Ascending aorta (tissue), 2 donors: ENCODE measurements at regions not wholly inside any gene's neighbourhood (a gene's known extent, or its start where the extent isn't known, plus 50 kb on each side); places are given as distances from the start of the nearest gene placed in this dataset.
A peak's percentile ranks its signal among the peaks of the same experiment; 100 is the strongest.

Experiments
- DNase-seq, 2 donors: peaks; one replicate each; pipeline ENCODE4 v3.0.0-alpha.2; 2019; ENCODE audit warnings: low spot score in 2 of 2
- H3K27ac ChIP-seq, 2 donors: fragments of 200-600 bp; sonication (generic); one replicate each; pipeline ENCODE4 v1.5.1; 2016 to 2017; ENCODE audit warnings: mild to moderate bottlenecking in 1 of 2
- H3K27me3 ChIP-seq: fragments of 200-600 bp; sonication (generic); one replicate; pipeline ENCODE4 v1.5.1; 2017
- H3K36me3 ChIP-seq, 2 donors: fragments of 200-600 bp; sonication (generic); one replicate each; pipeline ENCODE4 v1.5.1; 2016
- H3K4me1 ChIP-seq, 2 donors: fragments of 200-600 bp; sonication (generic); one replicate each; pipeline ENCODE4 v1.5.1; 2016 to 2017; ENCODE audit warnings: mild to moderate bottlenecking in 1 of 2
- H3K4me3 ChIP-seq, 2 donors: fragments of 200-600 bp; sonication (generic); one replicate each; pipeline ENCODE4 v1.5.1; 2016 to 2017; ENCODE audit warnings: mild to moderate bottlenecking in 1 of 2
- H3K9me3 ChIP-seq, 2 donors: fragments of 200-600 bp; sonication (generic); one replicate each; pipeline ENCODE4 v1.5.1; 2016
- intact Hi-C: fragments of 100-400 bp; cut with DNase I; formaldehyde crosslinking; loops from one replicate; pipeline ENCODE4 v1.15.1; 2023
- TF ChIP-seq, protein P1 (sequence below), 3 experiments: fragments of 200-600 bp in 2 of 3; fragments of 450-650 bp in 1 of 3; sonication (generic) in 2 of 3; IDR thresholded peaks; one replicate each; pipeline ENCODE4 v1.5.1; 2016 to 2019; ENCODE audit warnings: antibody characterized with exemption in 3 of 3, mild to moderate bottlenecking in 1 of 3, moderate library complexity in 1 of 3

DNA sequence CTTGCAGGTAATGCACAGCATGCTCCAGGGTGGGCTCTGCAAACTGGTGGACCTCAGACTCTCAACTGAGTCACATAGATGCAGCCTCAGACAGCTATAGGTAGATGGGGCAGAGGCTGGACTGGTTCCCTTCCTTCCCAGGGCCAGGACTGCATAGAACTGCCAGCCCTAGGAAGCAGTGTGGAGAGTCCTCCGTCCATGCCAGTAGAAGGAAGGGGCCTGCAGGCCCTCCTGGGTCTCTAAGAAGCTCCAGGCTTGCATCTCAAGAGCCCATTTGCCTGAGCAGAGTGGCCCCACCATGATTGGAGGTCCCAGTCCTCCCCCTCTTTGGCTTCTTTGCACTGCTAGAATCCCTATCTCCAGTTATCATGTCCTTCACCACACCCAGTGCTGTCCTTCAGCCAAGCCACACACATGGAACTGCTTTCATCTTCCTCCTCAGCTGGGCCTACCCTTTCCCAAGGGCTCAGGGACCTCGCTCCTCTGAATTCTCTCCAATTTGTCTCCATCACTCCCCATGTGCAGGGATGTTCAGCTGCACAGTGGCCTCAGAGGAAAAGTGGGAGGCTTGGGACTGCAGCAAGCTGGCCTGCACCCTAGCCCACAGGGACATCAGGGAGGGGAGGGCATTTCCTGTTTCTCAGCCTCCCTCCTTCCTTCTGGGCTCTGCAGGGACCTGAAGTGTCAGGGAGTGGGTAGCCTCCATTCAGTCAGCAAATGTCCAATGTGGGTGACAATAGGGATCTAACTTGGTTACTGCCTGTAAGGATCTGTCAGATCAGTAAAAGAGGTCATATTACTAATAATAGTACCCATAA, 146.0 kb downstream of the PJA1 start:
- no peak overlapping the region for H3K4me3 ChIP-seq
- H3K27me3 ChIP-seq = no peaks in the 10 kb centered on the region
- H3K9me3 ChIP-seq = no peaks in the 10 kb centered on the region
- no peak overlapping the region for H3K27ac ChIP-seq
- no peaks in the 10 kb centered on the region for H3K4me1 ChIP-seq
- intact Hi-C loops = no loop called here
- peak in 1 of 2 donors; percentile 19 for DNase-seq
- H3K36me3 ChIP-seq = no peaks in the 10 kb centered on the region
- TF ChIP-seq, protein P1, sequence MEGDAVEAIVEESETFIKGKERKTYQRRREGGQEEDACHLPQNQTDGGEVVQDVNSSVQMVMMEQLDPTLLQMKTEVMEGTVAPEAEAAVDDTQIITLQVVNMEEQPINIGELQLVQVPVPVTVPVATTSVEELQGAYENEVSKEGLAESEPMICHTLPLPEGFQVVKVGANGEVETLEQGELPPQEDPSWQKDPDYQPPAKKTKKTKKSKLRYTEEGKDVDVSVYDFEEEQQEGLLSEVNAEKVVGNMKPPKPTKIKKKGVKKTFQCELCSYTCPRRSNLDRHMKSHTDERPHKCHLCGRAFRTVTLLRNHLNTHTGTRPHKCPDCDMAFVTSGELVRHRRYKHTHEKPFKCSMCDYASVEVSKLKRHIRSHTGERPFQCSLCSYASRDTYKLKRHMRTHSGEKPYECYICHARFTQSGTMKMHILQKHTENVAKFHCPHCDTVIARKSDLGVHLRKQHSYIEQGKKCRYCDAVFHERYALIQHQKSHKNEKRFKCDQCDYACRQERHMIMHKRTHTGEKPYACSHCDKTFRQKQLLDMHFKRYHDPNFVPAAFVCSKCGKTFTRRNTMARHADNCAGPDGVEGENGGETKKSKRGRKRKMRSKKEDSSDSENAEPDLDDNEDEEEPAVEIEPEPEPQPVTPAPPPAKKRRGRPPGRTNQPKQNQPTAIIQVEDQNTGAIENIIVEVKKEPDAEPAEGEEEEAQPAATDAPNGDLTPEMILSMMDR (IDR thresholded peaks at IDR 0.05) = no peak

DNA sequence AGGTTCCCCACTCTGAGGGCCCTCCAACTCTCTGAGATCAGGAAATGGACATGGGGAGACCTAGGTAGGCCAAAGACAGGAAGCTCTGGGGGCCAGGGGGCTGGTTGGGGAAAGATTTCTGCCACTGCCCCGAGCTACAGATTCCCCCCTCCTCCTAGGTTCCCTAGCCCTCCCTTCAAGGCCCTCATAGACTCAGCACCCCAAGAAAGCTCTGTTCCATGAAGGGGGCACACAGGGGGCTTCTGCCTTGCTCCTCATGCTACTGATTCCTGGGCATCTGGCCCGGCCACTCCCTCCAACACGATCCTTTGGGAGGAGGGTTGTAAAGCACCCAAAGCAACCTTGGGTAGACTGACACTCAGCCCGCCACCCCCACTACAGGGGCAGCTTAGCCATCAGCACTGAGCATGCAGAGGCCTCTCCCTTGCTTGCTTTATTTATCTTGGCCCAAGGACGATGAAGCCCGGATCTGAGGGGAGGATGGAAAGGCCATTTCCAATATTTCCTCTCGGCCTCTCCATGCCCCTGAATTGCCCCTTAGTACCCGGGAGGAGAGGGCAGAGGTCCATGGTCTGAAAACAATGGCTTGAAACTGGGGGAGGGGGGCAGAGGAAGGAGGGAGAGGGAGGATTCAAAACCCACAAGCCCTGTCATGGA, 146.7 kb downstream of the PJA1 start:
- Histone ChIP-seq H3K27ac (no peak overlapping the region), H3K27me3 (no peaks in the 10 kb centered on the region), H3K4me3 (no peak overlapping the region), H3K36me3 (no peaks in the 10 kb centered on the region), H3K4me1 (no peaks in the 10 kb centered on the region), H3K9me3 (no peaks in the 10 kb centered on the region)
- intact Hi-C loops = no loop called here
- TF ChIP-seq, protein P1 (IDR thresholded peaks at IDR 0.05) = no peak
- peak in 1 of 2 donors; percentile 58 for DNase-seq

DNA sequence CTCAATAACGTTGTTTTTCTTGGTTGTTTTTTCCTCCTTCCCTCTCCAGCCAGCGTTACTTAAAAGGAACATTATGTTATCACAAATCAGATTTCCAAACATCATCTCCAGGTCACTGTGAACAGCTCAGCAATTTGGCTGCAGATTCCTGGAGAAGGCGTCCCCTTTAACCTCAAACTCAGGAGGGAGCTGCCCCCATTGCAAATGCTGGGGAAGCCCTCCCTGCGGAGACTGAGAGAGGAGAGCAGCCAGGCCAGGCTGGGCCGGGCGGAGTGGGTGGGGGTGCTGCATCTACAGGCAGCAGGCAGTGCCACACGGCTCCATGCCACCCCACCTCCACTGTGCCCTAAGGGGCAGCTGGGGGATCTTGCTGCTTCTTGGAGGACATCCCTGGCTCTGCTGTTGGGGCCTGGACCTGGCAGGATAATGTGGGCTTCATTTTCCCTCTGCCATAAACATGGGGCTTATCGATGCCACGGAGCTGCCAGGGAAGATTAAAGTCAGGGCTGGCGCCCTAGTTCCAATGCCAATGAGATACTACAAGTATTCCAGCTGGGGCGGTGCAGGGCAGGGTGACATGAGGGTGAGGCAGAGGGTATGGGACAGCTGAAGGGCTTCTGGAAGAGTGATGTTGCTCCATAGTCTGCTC, 148.8 kb downstream of the PJA1 start:
- TF ChIP-seq, protein P1 (IDR thresholded peaks at IDR 0.05) = no peak
- no peak overlapping the region for H3K4me3 ChIP-seq
- no peak overlapping the region for H3K27ac ChIP-seq
- intact Hi-C loops = no loop called here
- H3K27me3 ChIP-seq = no peaks in the 10 kb centered on the region
- DNase-seq = peak in 1 of 2 donors; percentile 62
- no peaks in the 10 kb centered on the region for H3K4me1 ChIP-seq
- H3K9me3 ChIP-seq = peaks cover 0 to 6% of the 10 kb centered on the region in 2 donors
- H3K36me3 ChIP-seq = no peaks in the 10 kb centered on the region

DNA sequence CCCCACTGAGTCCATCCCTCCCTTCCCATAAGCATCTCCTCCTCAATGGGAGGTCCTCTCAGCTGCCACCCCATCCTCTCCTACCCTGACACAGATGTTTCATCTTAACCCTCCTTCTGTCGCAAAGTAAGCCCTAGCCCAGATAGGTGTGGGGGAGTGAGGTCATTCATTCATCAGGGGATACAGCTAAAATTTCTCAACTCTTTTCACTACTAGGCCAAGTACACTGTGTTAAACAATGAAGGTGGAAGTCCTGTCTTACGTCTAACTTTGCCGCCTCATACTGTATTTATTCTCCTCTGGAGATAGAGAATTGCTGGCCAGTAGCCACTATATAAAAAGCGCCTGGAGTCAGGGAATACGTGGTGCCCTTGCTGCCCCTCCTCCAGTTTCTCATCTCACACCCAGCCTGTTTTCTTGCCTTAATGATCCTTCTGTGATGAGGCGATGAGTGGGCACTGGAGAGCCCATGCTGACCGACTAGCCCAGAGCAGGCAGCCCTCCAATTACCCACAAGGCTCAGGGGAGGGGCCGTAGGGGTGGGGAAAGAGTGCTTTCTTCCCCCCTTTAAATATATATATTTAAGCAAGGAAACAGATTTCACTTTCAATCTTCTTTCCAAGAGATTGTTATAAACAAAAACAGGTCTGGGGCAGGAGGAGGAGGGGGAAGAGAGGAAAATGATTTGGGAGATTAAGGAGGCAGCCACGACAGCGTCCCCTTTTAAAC, 149.5 kb downstream of the PJA1 start:
- TF ChIP-seq, protein P1 (IDR thresholded peaks at IDR 0.05) = no peak
- peak in 1 of 2 donors; percentile 57 for DNase-seq
- Histone ChIP-seq H3K4me3 (no peak overlapping the region), H3K36me3 (no peaks in the 10 kb centered on the region), H3K4me1 (no peaks in the 10 kb centered on the region), H3K9me3 (peaks cover 0 to 7% of the 10 kb centered on the region in 2 donors), H3K27ac (no peak overlapping the region), H3K27me3 (no peaks in the 10 kb centered on the region)
- intact Hi-C loops = no loop called here

DNA sequence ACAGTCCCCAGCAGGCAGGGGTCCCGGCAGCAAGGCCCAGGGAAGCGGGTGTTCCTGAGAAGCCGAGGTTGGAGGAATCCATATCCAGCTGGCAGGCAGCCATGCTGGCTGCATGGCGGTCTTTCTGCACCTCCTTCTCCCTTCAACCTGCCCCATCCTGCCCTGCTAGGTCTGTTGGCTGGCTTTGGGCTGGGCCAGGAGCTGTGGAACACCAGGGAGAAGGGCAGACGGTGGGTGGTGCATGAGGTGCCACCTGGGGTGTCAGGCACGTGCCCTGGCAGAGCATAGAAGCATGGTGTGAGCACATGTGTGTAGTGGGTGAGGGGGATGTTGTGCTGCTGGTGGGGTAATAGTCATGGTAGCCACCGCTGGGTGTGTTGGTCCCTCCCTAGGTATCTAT, 150.1 kb downstream of the PJA1 start:
- intact Hi-C loops = no loop called here
- peaks cover 0 to 7% of the 10 kb centered on the region in 2 donors for H3K9me3 ChIP-seq
- TF ChIP-seq, protein P1 (IDR thresholded peaks at IDR 0.05) = no peak
- H3K27ac ChIP-seq = no peak overlapping the region
- H3K4me1 ChIP-seq = no peaks in the 10 kb centered on the region
- H3K27me3 ChIP-seq = no peaks in the 10 kb centered on the region
- no peak overlapping the region for H3K4me3 ChIP-seq
- DNase-seq = peak in 1 of 2 donors; percentile 52
- no peaks in the 10 kb centered on the region for H3K36me3 ChIP-seq
